ENCODE measurements at regions not wholly inside any gene's neighbourhood (a gene's known extent, or its start where the extent isn't known, plus 50 kb on each side); places are given as distances from the start of the nearest gene placed in this dataset.
"Not testable (repeated sequence)": the region's sequence is repeated elsewhere in the genome, so short reads cannot be mapped to it uniquely, and the experiment has no call there.

- no peak overlapping the region for H3K4me3 ChIP-seq (ENCODE audit: low read depth, low read length)
- TF ChIP-seq, protein P1, sequence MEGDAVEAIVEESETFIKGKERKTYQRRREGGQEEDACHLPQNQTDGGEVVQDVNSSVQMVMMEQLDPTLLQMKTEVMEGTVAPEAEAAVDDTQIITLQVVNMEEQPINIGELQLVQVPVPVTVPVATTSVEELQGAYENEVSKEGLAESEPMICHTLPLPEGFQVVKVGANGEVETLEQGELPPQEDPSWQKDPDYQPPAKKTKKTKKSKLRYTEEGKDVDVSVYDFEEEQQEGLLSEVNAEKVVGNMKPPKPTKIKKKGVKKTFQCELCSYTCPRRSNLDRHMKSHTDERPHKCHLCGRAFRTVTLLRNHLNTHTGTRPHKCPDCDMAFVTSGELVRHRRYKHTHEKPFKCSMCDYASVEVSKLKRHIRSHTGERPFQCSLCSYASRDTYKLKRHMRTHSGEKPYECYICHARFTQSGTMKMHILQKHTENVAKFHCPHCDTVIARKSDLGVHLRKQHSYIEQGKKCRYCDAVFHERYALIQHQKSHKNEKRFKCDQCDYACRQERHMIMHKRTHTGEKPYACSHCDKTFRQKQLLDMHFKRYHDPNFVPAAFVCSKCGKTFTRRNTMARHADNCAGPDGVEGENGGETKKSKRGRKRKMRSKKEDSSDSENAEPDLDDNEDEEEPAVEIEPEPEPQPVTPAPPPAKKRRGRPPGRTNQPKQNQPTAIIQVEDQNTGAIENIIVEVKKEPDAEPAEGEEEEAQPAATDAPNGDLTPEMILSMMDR (IDR thresholded peaks at IDR 0.05; ENCODE audit: control insufficient read depth, extremely low read depth, insufficient read depth): no peak
- DNase-seq (ENCODE audit: low read depth): no peak
Observed at GRCh38 chr5:136563489-136563888, 198.1 kb upstream of the TRPC7 start.

DNA sequence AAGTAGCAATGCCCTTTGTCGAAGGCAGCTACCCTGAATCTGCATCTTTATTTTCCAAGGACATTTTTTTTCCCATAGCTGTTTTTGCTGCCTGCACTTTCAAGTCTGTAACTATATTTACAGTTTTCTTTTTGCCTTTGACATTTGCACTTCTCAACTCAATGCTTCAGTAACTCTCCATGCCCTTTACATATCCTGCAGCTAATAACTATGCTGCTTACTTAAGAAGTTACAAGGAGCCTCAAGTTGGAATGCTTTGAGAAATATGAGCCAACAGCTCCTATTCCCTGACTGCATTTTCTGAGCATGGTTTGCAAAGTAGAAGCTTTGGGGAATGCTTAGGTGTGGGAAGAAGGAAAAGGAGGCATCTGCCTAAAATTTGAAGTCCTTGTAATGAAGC lies 194.8 kb upstream of the TRPC7 start:
- TF ChIP-seq, protein P1 (IDR thresholded peaks at IDR 0.05; ENCODE audit: control insufficient read depth, extremely low read depth, insufficient read depth): no peak
- H3K4me3 ChIP-seq (ENCODE audit: low read depth, low read length): no peak overlapping the region
- DNase-seq (ENCODE audit: low read depth): no peak

GRCh38 chr5:136559651-136560050 lies 194.3 kb upstream of the TRPC7 start:
- DNase-seq (ENCODE audit: low read depth): no peak
- TF ChIP-seq, protein P1 (IDR thresholded peaks at IDR 0.05; ENCODE audit: control insufficient read depth, extremely low read depth, insufficient read depth): no peak
- no peak overlapping the region for H3K4me3 ChIP-seq (ENCODE audit: low read depth, low read length)

GRCh38 chr5:136547096-136547495 lies 181.8 kb upstream of the TRPC7 start:
- not testable (repeated sequence) for DNase-seq (ENCODE audit: low read depth); H3K4me3 ChIP-seq (ENCODE audit: low read depth, low read length)

DNA sequence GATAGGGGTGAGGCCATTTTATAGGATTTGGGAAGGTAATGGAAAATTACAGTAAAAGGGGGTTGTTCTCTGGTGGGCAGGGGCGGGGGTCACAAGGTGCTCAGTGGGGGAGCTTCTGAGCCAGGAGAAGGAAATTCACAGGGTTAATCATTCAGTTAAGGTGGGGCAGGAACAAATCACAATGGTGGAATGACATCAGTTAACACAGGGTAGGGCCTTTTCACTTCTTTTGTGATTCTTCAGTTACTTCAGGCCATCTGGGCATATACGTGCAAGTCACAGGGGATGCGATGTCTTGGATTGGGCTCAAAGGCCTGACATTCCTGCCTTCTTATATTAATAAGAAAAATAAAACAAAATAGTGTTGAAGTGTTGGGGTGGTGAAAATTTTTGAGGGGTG lies 181.1 kb upstream of the TRPC7 start:
- H3K4me3 ChIP-seq (ENCODE audit: low read depth, low read length); DNase-seq (ENCODE audit: low read depth): not testable (repeated sequence)

- DNase-seq (ENCODE audit: low read depth); H3K4me3 ChIP-seq (ENCODE audit: low read depth, low read length): not testable (repeated sequence)
Observed at GRCh38 chr5:136545031-136545430, 179.7 kb upstream of the TRPC7 start.

- H3K4me3 ChIP-seq (ENCODE audit: low read depth, low read length): no peak overlapping the region
- TF ChIP-seq, protein P1 (IDR thresholded peaks at IDR 0.05; ENCODE audit: control insufficient read depth, extremely low read depth, insufficient read depth): no peak
- no peak for DNase-seq (ENCODE audit: low read depth)
Observed at GRCh38 chr5:136538534-136538933, 173.2 kb upstream of the TRPC7 start.

- TF ChIP-seq, protein P1 (IDR thresholded peaks at IDR 0.05; ENCODE audit: control insufficient read depth, extremely low read depth, insufficient read depth): no peak
- DNase-seq (ENCODE audit: low read depth): no peak
- H3K4me3 ChIP-seq (ENCODE audit: low read depth, low read length): no peak overlapping the region
Observed at GRCh38 chr5:136529081-136529480, 163.7 kb upstream of the TRPC7 start.

DNA sequence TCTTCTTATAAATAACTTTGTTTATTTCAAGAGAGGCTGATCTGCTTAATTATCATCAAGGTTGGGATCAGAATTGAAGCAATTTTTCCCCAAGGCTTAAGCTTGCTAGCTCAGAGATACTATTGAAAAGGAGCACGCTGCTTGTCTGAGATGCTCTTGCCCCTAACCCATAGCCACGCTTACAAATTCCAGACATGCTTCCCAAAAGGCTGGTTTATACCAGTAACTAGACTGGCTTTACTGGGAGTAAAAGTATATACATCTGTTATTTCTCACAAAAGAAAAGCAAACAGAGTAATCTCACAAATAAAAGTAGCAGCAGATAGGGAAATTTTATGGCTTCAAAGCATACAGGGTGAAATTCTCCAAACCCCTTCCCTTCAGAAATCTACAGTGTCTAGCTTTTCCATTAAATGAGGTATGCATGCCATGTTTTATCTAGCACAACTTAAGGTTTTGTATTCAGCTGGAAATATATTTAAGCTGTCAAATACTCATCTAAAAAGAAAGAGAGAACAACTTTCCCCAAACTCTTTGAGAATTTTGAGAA lies 163.2 kb upstream of the TRPC7 start:
- H3K4me3 ChIP-seq (ENCODE audit: low read depth, low read length): no peak overlapping the region
- DNase-seq (ENCODE audit: low read depth): no peak
- TF ChIP-seq, protein P1 (IDR thresholded peaks at IDR 0.05; ENCODE audit: control insufficient read depth, extremely low read depth, insufficient read depth): no peak

Data from LNCaP clone FGC (cell line).